DOHH2 (cell line): ENCODE measurements at regions not wholly inside any gene's neighbourhood (a gene's known extent, or its start where the extent isn't known, plus 50 kb on each side); places are given as distances from the start of the nearest gene placed in this dataset.

Experiments used
- H3F3A ChIP-seq: fragments of 200-600 bp; sonication (generic), shearing (Covaris generic); 2 replicates; pipeline ENCODE4 v1.6.0; 2016; ENCODE audit warnings: antibody characterized with exemption, mild to moderate bottlenecking; ENCODE audit not compliant: control insufficient read depth, insufficient read depth
- H3K27ac ChIP-seq: fragments of 200-600 bp; sonication (generic); 2 replicates; pipeline ENCODE4 v1.5.1; 2014; ENCODE audit warnings: low read depth, mild to moderate bottlenecking, low read length, moderate library complexity
- H3K27me3 ChIP-seq: fragments of 200-600 bp; sonication (generic); 2 replicates; pipeline ENCODE4 v1.6.1; 2014; ENCODE audit warnings: mild to moderate bottlenecking, low read length, mixed read lengths; ENCODE audit not compliant: control insufficient read depth
- H3K36me3 ChIP-seq: fragments of 200-600 bp; sonication (generic); 2 replicates; pipeline ENCODE4 v1.6.1; 2014; ENCODE audit warnings: mild to moderate bottlenecking, low read length, moderate library complexity, mixed read lengths; ENCODE audit not compliant: control insufficient read depth
- H3K4me1 ChIP-seq: fragments of 200-600 bp; sonication (generic); 2 replicates; pipeline ENCODE4 v1.6.1; 2014; ENCODE audit warnings: mild to moderate bottlenecking, low read length, mixed read lengths; ENCODE audit not compliant: control insufficient read depth
- H3K4me2 ChIP-seq: fragments of 200-600 bp; sonication (generic); 2 replicates; pipeline ENCODE4 v1.6.0; 2014; ENCODE audit warnings: mild to moderate bottlenecking, low read length, moderate library complexity
- H3K4me3 ChIP-seq: fragments of 200-600 bp; sonication (generic); 2 replicates; pipeline ENCODE4 v1.5.1; 2014; ENCODE audit warnings: mild to moderate bottlenecking, low read length, mixed read lengths
- H3K79me2 ChIP-seq: fragments of 200-600 bp; sonication (generic); 2 replicates; pipeline ENCODE4 v1.6.1; 2014; ENCODE audit warnings: mild to moderate bottlenecking, low read length, mixed read lengths; ENCODE audit not compliant: control insufficient read depth
- H3K9me2 ChIP-seq: fragments of 200-600 bp; sonication (generic); replicated peaks from 2 replicates; pipeline ENCODE4 v1.6.1; 2014; ENCODE audit warnings: mild to moderate bottlenecking, low read length, mixed read lengths; ENCODE audit not compliant: control insufficient read depth
- H3K9me3 ChIP-seq: fragments of 200-600 bp; sonication (generic); 2 replicates; pipeline ENCODE4 v1.6.1; 2014; ENCODE audit warnings: antibody characterized with exemption, low read length, mixed read lengths; ENCODE audit not compliant: control insufficient read depth, insufficient read depth
- H4K20me1 ChIP-seq: fragments of 200-600 bp; sonication (generic); 2 replicates; pipeline ENCODE4 v1.6.0; 2014; ENCODE audit warnings: low read depth, mild to moderate bottlenecking, antibody characterized with exemption, low read length, moderate library complexity; ENCODE audit not compliant: control insufficient read depth, insufficient read depth
- CTCF ChIP-seq: fragments of 200-600 bp; sonication (generic); IDR thresholded peaks from one replicate; pipeline ENCODE4 v1.5.1; 2014; ENCODE audit warnings: antibody characterized with exemption, mild to moderate bottlenecking, low read depth, low read length; ENCODE audit not compliant: poor library complexity, severe bottlenecking
- EZH2phosphoT487 ChIP-seq: fragments of 200-600 bp; sonication (generic); IDR thresholded peaks from 2 replicates; pipeline ENCODE4 v1.6.1; 2017; ENCODE audit warnings: borderline replicate concordance, mild to moderate bottlenecking, antibody characterized with exemption, low read length, moderate library complexity, mixed read lengths

GRCh38 chr6:140576004-140576555 is 1201.6 kb upstream of the CITED2 start:
- H3K9me2 ChIP-seq, result no peaks in the 10 kb centered on the region
- H3K27me3 ChIP-seq, result no peaks in the 10 kb centered on the region
- H3K79me2 ChIP-seq, result no peaks in the 10 kb centered on the region
- no peaks in the 10 kb centered on the region for H3K36me3 ChIP-seq
- no peaks in the 10 kb centered on the region for H3F3A ChIP-seq
- H3K4me2 ChIP-seq, result no peak overlapping the region
- TF ChIP-seq EZH2phosphoT487 (no peak), CTCF (no peak)
- H3K4me3 ChIP-seq, result no peak overlapping the region
- H4K20me1 ChIP-seq, result no peaks in the 10 kb centered on the region
- H3K27ac ChIP-seq, result no peak overlapping the region
- H3K4me1 ChIP-seq, result no peaks in the 10 kb centered on the region
- no peaks in the 10 kb centered on the region for H3K9me3 ChIP-seq

DNA sequence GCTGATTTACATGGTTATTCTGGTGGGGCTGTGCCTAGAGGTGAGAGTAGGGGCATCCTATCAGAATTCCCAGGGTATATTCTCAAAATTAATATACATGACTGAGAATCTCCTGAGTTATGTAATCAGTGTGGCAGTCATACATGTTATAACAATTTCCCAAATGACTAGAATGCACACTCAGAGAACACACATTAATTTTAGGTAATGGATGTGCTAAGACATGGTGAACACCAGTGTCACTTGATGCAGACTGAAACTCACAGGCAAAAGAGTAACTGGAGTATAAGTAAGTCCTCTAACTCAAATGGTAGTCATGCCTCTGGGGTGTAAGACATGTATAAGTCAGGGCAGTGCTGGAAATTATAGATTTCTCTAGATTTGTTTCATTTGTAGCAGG is 1198.4 kb upstream of the CITED2 start:
- no peaks in the 10 kb centered on the region for H3F3A ChIP-seq
- H3K9me3 ChIP-seq, result no peaks in the 10 kb centered on the region
- H3K27ac ChIP-seq, result no peak overlapping the region
- H3K27me3 ChIP-seq, result no peaks in the 10 kb centered on the region
- no peak overlapping the region for H3K4me2 ChIP-seq
- H4K20me1 ChIP-seq, result no peaks in the 10 kb centered on the region
- no peaks in the 10 kb centered on the region for H3K79me2 ChIP-seq
- H3K4me1 ChIP-seq, result no peaks in the 10 kb centered on the region
- H3K36me3 ChIP-seq, result no peaks in the 10 kb centered on the region
- TF ChIP-seq CTCF, result no peak
- no peak for TF ChIP-seq EZH2phosphoT487
- no peaks in the 10 kb centered on the region for H3K9me2 ChIP-seq
- no peak overlapping the region for H3K4me3 ChIP-seq

DNA sequence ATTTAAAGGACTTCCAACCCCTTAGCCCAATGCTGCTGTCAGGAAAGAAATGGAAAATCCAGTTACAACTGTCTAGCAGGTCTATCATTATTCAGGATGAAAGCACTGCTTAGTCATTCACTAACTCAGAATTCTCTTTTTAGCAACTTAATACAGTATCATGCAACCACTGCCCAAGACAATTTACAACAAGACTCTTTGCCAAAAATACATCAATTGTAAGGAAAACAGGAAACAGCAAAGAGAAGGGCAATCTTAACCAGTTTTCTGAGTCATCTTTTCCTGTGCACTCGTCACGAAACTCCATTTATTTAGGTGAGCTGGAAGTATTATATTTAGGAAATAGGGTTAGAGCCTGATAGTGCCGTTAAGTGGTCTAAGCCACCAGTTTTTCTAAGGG is 1197.7 kb upstream of the CITED2 start:
- Histone ChIP-seq H3K9me2 (no peaks in the 10 kb centered on the region), H3K4me1 (no peaks in the 10 kb centered on the region), H3K36me3 (no peaks in the 10 kb centered on the region), H3K27me3 (no peaks in the 10 kb centered on the region), H3F3A (no peaks in the 10 kb centered on the region), H3K4me3 (no peak overlapping the region), H4K20me1 (no peaks in the 10 kb centered on the region), H3K9me3 (no peaks in the 10 kb centered on the region), H3K4me2 (no peak overlapping the region), H3K79me2 (no peaks in the 10 kb centered on the region), H3K27ac (no peak overlapping the region)
- TF ChIP-seq CTCF (no peak), EZH2phosphoT487 (no peak)
